Sigmoid colon (tissue), 6 donors: ENCODE measurements at regions not wholly inside any gene's neighbourhood (a gene's known extent, or its start where the extent isn't known, plus 50 kb on each side); places are given as distances from the start of the nearest gene placed in this dataset.
A peak's percentile ranks its signal among the peaks of the same experiment; 100 is the strongest.

Experiments used
- DNase-seq: peaks from one replicate; pipeline ENCODE4 v3.0.0-alpha.2; 2019
- H3K27ac ChIP-seq, 4 donors: fragments of 200-600 bp; sonication (generic); one replicate each; pipeline ENCODE4 v1.5.1; 2016 to 2019; ENCODE audit warnings: mild to moderate bottlenecking in 1 of 4
- H3K27me3 ChIP-seq, 3 donors: fragments of 200-600 bp; sonication (generic); one replicate each; pipeline ENCODE4 v1.5.1; 2019; ENCODE audit warnings: mild to moderate bottlenecking in 1 of 3
- H3K36me3 ChIP-seq, 4 donors: fragments of 200-600 bp; sonication (generic); one replicate each; pipeline ENCODE4 v1.5.1; 2016 to 2019
- H3K4me1 ChIP-seq, 4 donors: fragments of 200-600 bp; sonication (generic); one replicate each; pipeline ENCODE4 v1.5.1; 2017 to 2019
- H3K4me3 ChIP-seq, 4 donors: fragments of 200-600 bp; sonication (generic); one replicate each; pipeline ENCODE4 v1.5.1; 2017 to 2019; ENCODE audit warnings: mild to moderate bottlenecking in 2 of 4, moderate library complexity in 1 of 4
- H3K9me3 ChIP-seq, 4 donors: fragments of 200-600 bp in 3 of 4; sonication (generic) in 3 of 4; one replicate each; pipeline versions ENCODE4 v1.5.1 to v1.6.1; 2013 to 2019
- EP300 ChIP-seq, 4 donors: sonication (generic); formaldehyde crosslinking; IDR thresholded peaks; one replicate each; pipeline ENCODE4 v1.6.1; 2017; ENCODE audit warnings: antibody characterized with exemption in 4 of 4
- POLR2A ChIP-seq, 2 donors: fragments of 450-650 bp; IDR thresholded peaks; one replicate each; pipeline ENCODE4 v1.6.1; 2016; ENCODE audit warnings: antibody characterized with exemption in 2 of 2, mild to moderate bottlenecking in 2 of 2, moderate library complexity in 2 of 2
- POLR2AphosphoS5 ChIP-seq, 4 donors: sonication (generic); formaldehyde crosslinking; IDR thresholded peaks; one replicate each; pipeline ENCODE4 v1.6.1; 2017; ENCODE audit warnings: antibody characterized with exemption in 4 of 4
- WGBS, 2 donors: extraction: QIAGEN DNeasy Blood & Tissue Kit; methylation state at CpG; one replicate each; pipeline ENCODE4 v1.1.7; 2013; 5-methylcytosine and 5-hydroxymethylcytosine counted together
- intact Hi-C: fragments of 100-400 bp; cut with DNase I; formaldehyde crosslinking; loops from one replicate; pipeline ENCODE4 v1.15.1; 2023
- TF ChIP-seq, protein P1 (sequence below), 4 experiments: fragments of 450-650 bp in 3 of 4; fragments of 200-600 bp in 1 of 4; IDR thresholded peaks; one replicate each; pipeline ENCODE4 v1.5.1; 2016 to 2019; ENCODE audit warnings: antibody characterized with exemption in 4 of 4, mild to moderate bottlenecking in 3 of 4, moderate library complexity in 2 of 4
- donor health status: healthy with polysubstance abuse.
- donor health status: healthy.

DNA sequence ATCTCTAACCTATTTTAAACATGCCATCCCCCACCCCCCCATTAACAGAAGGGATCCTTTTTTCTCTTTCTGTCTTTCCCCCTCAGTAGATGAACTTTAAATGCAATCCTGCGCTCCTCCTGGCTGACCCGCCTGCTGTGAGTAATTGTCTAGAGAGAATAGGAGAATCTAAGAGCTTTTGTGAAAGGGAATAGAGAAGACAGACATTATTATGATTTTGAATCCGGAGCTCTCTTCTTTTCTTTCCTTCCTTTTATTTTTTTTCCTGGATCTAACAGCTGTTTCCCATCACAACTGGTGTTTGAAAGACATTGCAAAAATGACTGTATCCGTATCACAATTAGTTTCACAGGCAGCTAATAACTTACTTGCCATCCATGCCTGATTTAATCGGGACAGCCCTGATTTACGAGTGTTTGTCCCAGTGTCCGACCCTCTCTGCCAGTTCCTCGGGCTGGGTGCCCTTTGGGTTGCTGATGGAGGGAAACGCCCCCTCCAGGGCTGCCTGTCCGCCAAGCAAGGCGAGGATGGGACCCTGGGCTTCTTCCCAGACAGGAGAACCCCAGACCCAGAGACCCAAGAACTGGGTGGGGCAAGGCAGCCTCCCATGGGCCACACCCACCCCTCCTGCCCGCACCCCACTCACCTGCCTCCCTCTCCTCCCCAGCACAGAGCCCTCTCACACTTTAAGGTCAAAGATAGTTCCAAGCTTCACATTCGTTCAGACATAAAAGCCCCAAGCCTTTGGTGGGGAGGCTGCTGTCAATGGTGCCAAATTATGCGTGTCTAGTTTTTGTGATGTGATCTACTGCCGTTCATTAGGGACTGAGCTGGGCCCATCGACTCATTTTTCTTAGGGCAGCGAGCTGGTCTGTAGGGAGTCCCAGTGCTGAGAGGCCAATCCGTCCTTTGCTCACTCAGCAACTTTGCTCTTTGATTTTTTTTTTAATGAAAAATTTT is 231.7 kb downstream of the ZNF516 start:
- no peak for DNase-seq
- WGBS, 2 donors = 70 to 74% methylated on average over 18 of the region's 18 CpGs
- Histone ChIP-seq H3K27ac (peak overlapping the region; percentile 24 to 46 (median 36)), H3K36me3 (no peaks in the 10 kb centered on the region), H3K9me3 (no peaks in the 10 kb centered on the region), H3K27me3 (no peaks in the 10 kb centered on the region), H3K4me3 (no peak overlapping the region), H3K4me1 (peaks cover 0 to 47% (median 24%) of the 10 kb centered on the region in 4 donors)
- TF ChIP-seq POLR2A (IDR thresholded peaks at IDR 0.05) = no peak
- TF ChIP-seq POLR2AphosphoS5 (IDR thresholded peaks at IDR 0.05) = peak in 2 of 4 donors; percentile 10 to 47
- intact Hi-C loops = no loop called here

DNA sequence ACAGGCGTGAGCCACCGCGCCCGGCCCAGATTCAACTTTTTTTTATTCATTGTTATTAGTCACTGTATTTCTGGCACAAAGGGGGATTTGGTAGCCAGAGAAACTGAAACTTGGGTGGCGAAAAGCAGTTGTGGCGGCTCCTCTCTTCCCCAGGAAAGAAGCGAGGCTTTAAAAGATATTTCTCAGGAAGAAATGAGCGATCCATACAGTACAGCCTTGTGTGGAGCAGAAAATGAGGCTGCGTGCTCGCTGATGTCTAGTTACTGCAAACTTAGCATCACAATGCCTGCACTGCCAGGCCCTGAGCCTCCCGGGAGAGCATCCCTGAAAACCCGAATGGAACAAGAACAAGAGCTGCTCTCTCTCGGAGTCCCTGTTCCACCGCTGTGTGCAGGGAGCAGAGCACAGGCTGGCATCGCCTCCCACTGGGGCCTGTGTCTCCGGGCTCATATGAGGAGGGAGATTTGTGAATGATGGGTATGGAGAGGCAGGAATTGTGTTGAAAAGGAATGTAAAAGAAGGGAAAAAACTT is 234.0 kb downstream of the ZNF516 start:
- WGBS, 2 donors = 90% methylated on average over 16 of the region's 16 CpGs
- no peaks in the 10 kb centered on the region for H3K9me3 ChIP-seq
- H3K4me3 ChIP-seq = no peak overlapping the region
- H3K36me3 ChIP-seq = no peaks in the 10 kb centered on the region
- TF ChIP-seq POLR2A (IDR thresholded peaks at IDR 0.05) (no peak), EP300 (IDR thresholded peaks at IDR 0.05) (no peak), POLR2AphosphoS5 (IDR thresholded peaks at IDR 0.05) (no peak)
- TF ChIP-seq, protein P1, sequence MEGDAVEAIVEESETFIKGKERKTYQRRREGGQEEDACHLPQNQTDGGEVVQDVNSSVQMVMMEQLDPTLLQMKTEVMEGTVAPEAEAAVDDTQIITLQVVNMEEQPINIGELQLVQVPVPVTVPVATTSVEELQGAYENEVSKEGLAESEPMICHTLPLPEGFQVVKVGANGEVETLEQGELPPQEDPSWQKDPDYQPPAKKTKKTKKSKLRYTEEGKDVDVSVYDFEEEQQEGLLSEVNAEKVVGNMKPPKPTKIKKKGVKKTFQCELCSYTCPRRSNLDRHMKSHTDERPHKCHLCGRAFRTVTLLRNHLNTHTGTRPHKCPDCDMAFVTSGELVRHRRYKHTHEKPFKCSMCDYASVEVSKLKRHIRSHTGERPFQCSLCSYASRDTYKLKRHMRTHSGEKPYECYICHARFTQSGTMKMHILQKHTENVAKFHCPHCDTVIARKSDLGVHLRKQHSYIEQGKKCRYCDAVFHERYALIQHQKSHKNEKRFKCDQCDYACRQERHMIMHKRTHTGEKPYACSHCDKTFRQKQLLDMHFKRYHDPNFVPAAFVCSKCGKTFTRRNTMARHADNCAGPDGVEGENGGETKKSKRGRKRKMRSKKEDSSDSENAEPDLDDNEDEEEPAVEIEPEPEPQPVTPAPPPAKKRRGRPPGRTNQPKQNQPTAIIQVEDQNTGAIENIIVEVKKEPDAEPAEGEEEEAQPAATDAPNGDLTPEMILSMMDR (IDR thresholded peaks at IDR 0.05) = no peak
- peaks cover 0 to 56% (median 26%) of the 10 kb centered on the region in 4 donors for H3K4me1 ChIP-seq
- no peak for DNase-seq
- intact Hi-C loops = no loop called here
- no peaks in the 10 kb centered on the region for H3K27me3 ChIP-seq
- H3K27ac ChIP-seq = no peak overlapping the region

DNA sequence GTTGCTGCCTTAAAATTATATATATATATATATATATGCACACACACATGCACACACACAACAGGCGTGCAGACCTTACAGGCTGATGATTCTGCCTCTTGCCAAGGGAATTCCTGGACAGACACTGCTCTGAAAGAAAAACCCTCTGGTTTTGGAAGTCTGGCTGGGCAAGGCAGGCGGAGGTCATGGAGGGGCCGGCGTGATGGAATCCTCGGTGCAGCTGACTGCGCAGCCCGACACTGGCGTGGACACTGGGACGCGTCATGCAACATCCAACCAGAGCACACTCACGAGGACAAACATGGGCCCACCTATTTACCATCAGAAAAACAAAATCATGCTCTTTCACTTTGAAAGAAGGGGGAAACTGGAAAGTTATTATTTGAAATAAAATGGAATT is 235.3 kb downstream of the ZNF516 start:
- no peaks in the 10 kb centered on the region for H3K36me3 ChIP-seq
- H3K9me3 ChIP-seq = no peaks in the 10 kb centered on the region
- TF ChIP-seq EP300 (IDR thresholded peaks at IDR 0.05) (no peak), POLR2A (IDR thresholded peaks at IDR 0.05) (no peak), POLR2AphosphoS5 (IDR thresholded peaks at IDR 0.05) (no peak)
- TF ChIP-seq, protein P1 (IDR thresholded peaks at IDR 0.05) = no peak
- H3K4me1 ChIP-seq = peaks cover 0 to 44% (median 15%) of the 10 kb centered on the region in 4 donors
- peak; percentile 81 for DNase-seq
- no peak overlapping the region for H3K4me3 ChIP-seq
- no peaks in the 10 kb centered on the region for H3K27me3 ChIP-seq
- 84% methylated on average over 11 of the region's 11 CpGs for WGBS, 2 donors
- H3K27ac ChIP-seq = peak overlapping the region in 2 of 4 donors; percentile 11 to 54
- intact Hi-C loops = loop anchor here (5.0 kb wide), 2 partner anchors 88 to 1602 kb away; no protein-coding TSS in a partner anchor

DNA sequence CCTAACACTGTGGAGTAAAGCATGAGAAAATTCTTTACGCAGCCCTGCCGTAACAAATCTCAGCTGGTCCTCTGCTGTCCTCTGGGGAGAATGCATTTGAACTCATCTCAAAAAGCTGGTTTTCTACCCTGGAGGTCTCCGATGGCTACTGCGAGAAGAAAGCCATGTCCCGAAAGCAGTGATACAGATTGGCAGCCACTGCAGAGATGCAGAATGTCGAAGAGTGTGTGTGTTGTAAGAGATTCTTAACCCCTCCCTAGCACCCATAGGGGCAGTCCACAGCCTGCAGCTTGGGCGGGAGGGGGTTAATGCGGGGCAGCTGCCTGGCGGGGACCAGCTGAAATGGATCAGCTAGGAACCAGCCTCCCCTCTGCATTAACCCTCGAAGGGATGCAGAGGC is 235.9 kb downstream of the ZNF516 start:
- no peak for TF ChIP-seq POLR2AphosphoS5 (IDR thresholded peaks at IDR 0.05)
- TF ChIP-seq, protein P1 (IDR thresholded peaks at IDR 0.05) = no peak
- TF ChIP-seq EP300 (IDR thresholded peaks at IDR 0.05) = no peak
- no peak for TF ChIP-seq POLR2A (IDR thresholded peaks at IDR 0.05)
- H3K4me1 ChIP-seq = peaks cover 0 to 41% (median 14%) of the 10 kb centered on the region in 4 donors
- intact Hi-C loops = loop anchor here (5.0 kb wide), 2 partner anchors 88 to 1602 kb away; no protein-coding TSS in a partner anchor
- no peak overlapping the region for H3K4me3 ChIP-seq
- H3K36me3 ChIP-seq = no peaks in the 10 kb centered on the region
- no peaks in the 10 kb centered on the region for H3K9me3 ChIP-seq
- H3K27ac ChIP-seq = peak overlapping the region in 2 of 4 donors; percentile 28 to 54
- no peak for DNase-seq
- WGBS, 2 donors = 62 to 64% methylated on average over 10 of the region's 10 CpGs
- H3K27me3 ChIP-seq = no peaks in the 10 kb centered on the region

DNA sequence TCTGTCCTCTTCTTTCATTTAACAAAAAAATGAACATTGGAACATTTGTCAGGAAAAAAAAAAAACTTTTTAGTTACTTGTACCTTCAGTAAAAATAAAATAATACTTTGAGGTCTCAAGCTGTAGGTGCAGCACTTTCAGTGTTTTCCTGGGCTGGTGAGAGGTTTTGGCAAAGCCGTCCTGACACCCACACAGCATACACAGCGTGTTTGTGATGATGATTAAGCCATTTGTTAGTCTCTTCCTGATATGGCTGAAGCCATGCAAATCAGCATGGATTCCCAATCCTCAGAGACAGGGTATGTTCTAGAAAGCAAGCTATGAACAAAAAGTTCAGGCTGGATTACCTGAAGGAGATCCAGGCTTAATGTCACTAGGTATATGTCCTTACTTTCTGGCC is 236.8 kb downstream of the ZNF516 start:
- DNase-seq = no peak
- TF ChIP-seq, protein P1 (IDR thresholded peaks at IDR 0.05) = no peak
- TF ChIP-seq POLR2AphosphoS5 (IDR thresholded peaks at IDR 0.05) = no peak
- TF ChIP-seq POLR2A (IDR thresholded peaks at IDR 0.05) = no peak
- TF ChIP-seq EP300 (IDR thresholded peaks at IDR 0.05) = no peak
- H3K36me3 ChIP-seq = no peaks in the 10 kb centered on the region
- no peaks in the 10 kb centered on the region for H3K9me3 ChIP-seq
- no peaks in the 10 kb centered on the region for H3K27me3 ChIP-seq
- peak overlapping the region in 1 of 4 donors; percentile 54 for H3K27ac ChIP-seq
- intact Hi-C loops = loop anchor here (5.0 kb wide), 2 partner anchors 89 to 1601 kb away; no protein-coding TSS in a partner anchor
- H3K4me1 ChIP-seq = peaks cover 0 to 37% (median 14%) of the 10 kb centered on the region in 4 donors
- WGBS, 2 donors = 65 to 71% methylated on average over 2 of the region's 2 CpGs
- H3K4me3 ChIP-seq = no peak overlapping the region
